ENCODE measurements at regions not wholly inside any gene's neighbourhood (a gene's known extent, or its start where the extent isn't known, plus 50 kb on each side); places are given as distances from the start of the nearest gene placed in this dataset.
"Not testable (repeated sequence)": the region's sequence is repeated elsewhere in the genome, so short reads cannot be mapped to it uniquely, and the experiment has no call there.

- Histone ChIP-seq H3K27ac (ENCODE audit: low read depth in 2 of 2, low read length in 2 of 2) (no peak overlapping the region), H3K9me3 (ENCODE audit: control insufficient read depth in 2 of 2, low read length in 2 of 2) (no peaks in the 10 kb centered on the region), H3K9ac (ENCODE audit: low read depth in 1 of 2, low read length in 2 of 2) (no peak overlapping the region), H3K4me1 (ENCODE audit: control insufficient read depth in 2 of 2, insufficient read depth in 2 of 2, low read length in 2 of 2) (no peaks in the 10 kb centered on the region), H3K36me3 (ENCODE audit: control insufficient read depth in 2 of 2, insufficient read depth in 2 of 2, low read length in 2 of 2) (no peaks in the 10 kb centered on the region), H3K27me3 (ENCODE audit: control insufficient read depth in 2 of 2, insufficient read depth in 2 of 2, low read length in 2 of 2) (no peaks in the 10 kb centered on the region), H3K4me3 (ENCODE audit: low read length in 2 of 2) (no peak overlapping the region)
Measured at GRCh38 chr13:76619631-76620030, 266.6 kb downstream of the KCTD12 start.

GRCh38 chr13:76610819-76611415, 275.3 kb downstream of the KCTD12 start:
- Histone ChIP-seq H3K36me3 (ENCODE audit: control insufficient read depth in 2 of 2, insufficient read depth in 2 of 2, low read length in 2 of 2) (no peaks in the 10 kb centered on the region), H3K27me3 (ENCODE audit: control insufficient read depth in 2 of 2, insufficient read depth in 2 of 2, low read length in 2 of 2) (no peaks in the 10 kb centered on the region), H3K4me1 (ENCODE audit: control insufficient read depth in 2 of 2, insufficient read depth in 2 of 2, low read length in 2 of 2) (no peaks in the 10 kb centered on the region), H3K27ac (ENCODE audit: low read depth in 2 of 2, low read length in 2 of 2) (no peak overlapping the region), H3K9me3 (ENCODE audit: control insufficient read depth in 2 of 2, low read length in 2 of 2) (no peaks in the 10 kb centered on the region), H3K4me3 (ENCODE audit: low read length in 2 of 2) (no peak overlapping the region), H3K9ac (ENCODE audit: low read depth in 1 of 2, low read length in 2 of 2) (no peak overlapping the region)

GRCh38 chr13:76609643-76610042, 276.6 kb downstream of the KCTD12 start:
- H3K4me3 ChIP-seq (ENCODE audit: low read length in 2 of 2): no peak overlapping the region
- no peak overlapping the region for H3K9ac ChIP-seq (ENCODE audit: low read depth in 1 of 2, low read length in 2 of 2)
- H3K27me3 ChIP-seq (ENCODE audit: control insufficient read depth in 2 of 2, insufficient read depth in 2 of 2, low read length in 2 of 2): no peaks in the 10 kb centered on the region
- no peaks in the 10 kb centered on the region for H3K9me3 ChIP-seq (ENCODE audit: control insufficient read depth in 2 of 2, low read length in 2 of 2)
- H3K4me1 ChIP-seq (ENCODE audit: control insufficient read depth in 2 of 2, insufficient read depth in 2 of 2, low read length in 2 of 2): no peaks in the 10 kb centered on the region
- H3K27ac ChIP-seq (ENCODE audit: low read depth in 2 of 2, low read length in 2 of 2): no peak overlapping the region
- H3K36me3 ChIP-seq (ENCODE audit: control insufficient read depth in 2 of 2, insufficient read depth in 2 of 2, low read length in 2 of 2): no peaks in the 10 kb centered on the region

GRCh38 chr13:76607866-76608265, 278.3 kb downstream of the KCTD12 start:
- Histone ChIP-seq H3K9me3 (ENCODE audit: control insufficient read depth in 2 of 2, low read length in 2 of 2) (no peaks in the 10 kb centered on the region), H3K4me1 (ENCODE audit: control insufficient read depth in 2 of 2, insufficient read depth in 2 of 2, low read length in 2 of 2) (no peaks in the 10 kb centered on the region), H3K4me3 (ENCODE audit: low read length in 2 of 2) (no peak overlapping the region), H3K9ac (ENCODE audit: low read depth in 1 of 2, low read length in 2 of 2) (no peak overlapping the region), H3K27me3 (ENCODE audit: control insufficient read depth in 2 of 2, insufficient read depth in 2 of 2, low read length in 2 of 2) (no peaks in the 10 kb centered on the region), H3K27ac (ENCODE audit: low read depth in 2 of 2, low read length in 2 of 2) (no peak overlapping the region), H3K36me3 (ENCODE audit: control insufficient read depth in 2 of 2, insufficient read depth in 2 of 2, low read length in 2 of 2) (no peaks in the 10 kb centered on the region)

GRCh38 chr13:76600081-76600480, 286.1 kb downstream of the KCTD12 start:
- Histone ChIP-seq H3K4me1 (ENCODE audit: control insufficient read depth in 2 of 2, insufficient read depth in 2 of 2, low read length in 2 of 2) (no peaks in the 10 kb centered on the region), H3K9ac (ENCODE audit: low read depth in 1 of 2, low read length in 2 of 2) (no peak overlapping the region), H3K36me3 (ENCODE audit: control insufficient read depth in 2 of 2, insufficient read depth in 2 of 2, low read length in 2 of 2) (no peaks in the 10 kb centered on the region), H3K27me3 (ENCODE audit: control insufficient read depth in 2 of 2, insufficient read depth in 2 of 2, low read length in 2 of 2) (no peaks in the 10 kb centered on the region), H3K27ac (ENCODE audit: low read depth in 2 of 2, low read length in 2 of 2) (no peak overlapping the region), H3K9me3 (ENCODE audit: control insufficient read depth in 2 of 2, low read length in 2 of 2) (no peaks in the 10 kb centered on the region), H3K4me3 (ENCODE audit: low read length in 2 of 2) (no peak overlapping the region)

- Histone ChIP-seq H3K27ac (ENCODE audit: low read depth in 2 of 2, low read length in 2 of 2) (no peak overlapping the region), H3K36me3 (ENCODE audit: control insufficient read depth in 2 of 2, insufficient read depth in 2 of 2, low read length in 2 of 2) (no peaks in the 10 kb centered on the region), H3K9me3 (ENCODE audit: control insufficient read depth in 2 of 2, low read length in 2 of 2) (no peaks in the 10 kb centered on the region), H3K27me3 (ENCODE audit: control insufficient read depth in 2 of 2, insufficient read depth in 2 of 2, low read length in 2 of 2) (no peaks in the 10 kb centered on the region), H3K9ac (ENCODE audit: low read depth in 1 of 2, low read length in 2 of 2) (no peak overlapping the region), H3K4me3 (ENCODE audit: low read length in 2 of 2) (no peak overlapping the region), H3K4me1 (ENCODE audit: control insufficient read depth in 2 of 2, insufficient read depth in 2 of 2, low read length in 2 of 2) (no peaks in the 10 kb centered on the region)
Measured at GRCh38 chr13:76597868-76598267, 288.3 kb downstream of the KCTD12 start.

GRCh38 chr13:76596216-76596615, 290.0 kb downstream of the KCTD12 start:
- H3K4me1 ChIP-seq (ENCODE audit: control insufficient read depth in 2 of 2, insufficient read depth in 2 of 2, low read length in 2 of 2): no peaks in the 10 kb centered on the region
- H3K9me3 ChIP-seq (ENCODE audit: control insufficient read depth in 2 of 2, low read length in 2 of 2): no peaks in the 10 kb centered on the region
- no peak overlapping the region for H3K4me3 ChIP-seq (ENCODE audit: low read length in 2 of 2)
- no peaks in the 10 kb centered on the region for H3K27me3 ChIP-seq (ENCODE audit: control insufficient read depth in 2 of 2, insufficient read depth in 2 of 2, low read length in 2 of 2)
- no peak overlapping the region for H3K9ac ChIP-seq (ENCODE audit: low read depth in 1 of 2, low read length in 2 of 2)
- H3K36me3 ChIP-seq (ENCODE audit: control insufficient read depth in 2 of 2, insufficient read depth in 2 of 2, low read length in 2 of 2): no peaks in the 10 kb centered on the region
- no peak overlapping the region for H3K27ac ChIP-seq (ENCODE audit: low read depth in 2 of 2, low read length in 2 of 2)

GRCh38 chr13:76594435-76594834, 291.8 kb downstream of the KCTD12 start:
- Histone ChIP-seq H3K4me1 (ENCODE audit: control insufficient read depth in 2 of 2, insufficient read depth in 2 of 2, low read length in 2 of 2) (no peaks in the 10 kb centered on the region), H3K9me3 (ENCODE audit: control insufficient read depth in 2 of 2, low read length in 2 of 2) (no peaks in the 10 kb centered on the region), H3K9ac (ENCODE audit: low read depth in 1 of 2, low read length in 2 of 2) (no peak overlapping the region), H3K36me3 (ENCODE audit: control insufficient read depth in 2 of 2, insufficient read depth in 2 of 2, low read length in 2 of 2) (no peaks in the 10 kb centered on the region), H3K4me3 (ENCODE audit: low read length in 2 of 2) (no peak overlapping the region), H3K27ac (ENCODE audit: low read depth in 2 of 2, low read length in 2 of 2) (no peak overlapping the region), H3K27me3 (ENCODE audit: control insufficient read depth in 2 of 2, insufficient read depth in 2 of 2, low read length in 2 of 2) (no peaks in the 10 kb centered on the region)

- Histone ChIP-seq H3K27ac (ENCODE audit: low read depth in 2 of 2, low read length in 2 of 2) (no peak overlapping the region), H3K9ac (ENCODE audit: low read depth in 1 of 2, low read length in 2 of 2) (no peak overlapping the region), H3K4me3 (ENCODE audit: low read length in 2 of 2) (no peak overlapping the region), H3K9me3 (ENCODE audit: control insufficient read depth in 2 of 2, low read length in 2 of 2) (no peaks in the 10 kb centered on the region), H3K27me3 (ENCODE audit: control insufficient read depth in 2 of 2, insufficient read depth in 2 of 2, low read length in 2 of 2) (no peaks in the 10 kb centered on the region), H3K36me3 (ENCODE audit: control insufficient read depth in 2 of 2, insufficient read depth in 2 of 2, low read length in 2 of 2) (no peaks in the 10 kb centered on the region), H3K4me1 (ENCODE audit: control insufficient read depth in 2 of 2, insufficient read depth in 2 of 2, low read length in 2 of 2) (no peaks in the 10 kb centered on the region)
Measured at GRCh38 chr13:76586842-76587241, 299.4 kb downstream of the KCTD12 start.

GRCh38 chr13:76579701-76580100, 306.5 kb downstream of the KCTD12 start:
- Histone ChIP-seq H3K4me1 (ENCODE audit: control insufficient read depth in 2 of 2, insufficient read depth in 2 of 2, low read length in 2 of 2) (no peaks in the 10 kb centered on the region), H3K36me3 (ENCODE audit: control insufficient read depth in 2 of 2, insufficient read depth in 2 of 2, low read length in 2 of 2) (no peaks in the 10 kb centered on the region), H3K4me3 (ENCODE audit: low read length in 2 of 2) (no peak overlapping the region), H3K9ac (ENCODE audit: low read depth in 1 of 2, low read length in 2 of 2) (no peak overlapping the region), H3K27me3 (ENCODE audit: control insufficient read depth in 2 of 2, insufficient read depth in 2 of 2, low read length in 2 of 2) (no peaks in the 10 kb centered on the region), H3K9me3 (ENCODE audit: control insufficient read depth in 2 of 2, low read length in 2 of 2) (peaks cover 0 to 3% of the 10 kb centered on the region in 2 donors), H3K27ac (ENCODE audit: low read depth in 2 of 2, low read length in 2 of 2) (no peak overlapping the region)

- not testable (repeated sequence) for H3K27ac ChIP-seq (ENCODE audit: low read depth in 2 of 2, low read length in 2 of 2); H3K9me3 ChIP-seq (ENCODE audit: control insufficient read depth in 2 of 2, low read length in 2 of 2); H3K4me3 ChIP-seq (ENCODE audit: low read length in 2 of 2); H3K9ac ChIP-seq (ENCODE audit: low read depth in 1 of 2, low read length in 2 of 2); H3K4me1 ChIP-seq (ENCODE audit: control insufficient read depth in 2 of 2, insufficient read depth in 2 of 2, low read length in 2 of 2); H3K36me3 ChIP-seq (ENCODE audit: control insufficient read depth in 2 of 2, insufficient read depth in 2 of 2, low read length in 2 of 2); H3K27me3 ChIP-seq (ENCODE audit: control insufficient read depth in 2 of 2, insufficient read depth in 2 of 2, low read length in 2 of 2)
Measured at GRCh38 chr13:76575634-76576033, 310.6 kb downstream of the KCTD12 start.
